OCI-LY3 (cell line): ENCODE measurements at regions not wholly inside any gene's neighbourhood (a gene's known extent, or its start where the extent isn't known, plus 50 kb on each side); places are given as distances from the start of the nearest gene placed in this dataset.
"Not testable (repeated sequence)": the region's sequence is repeated elsewhere in the genome, so short reads cannot be mapped to it uniquely, and the experiment has no call there.

Experiments used
- H2AFZ ChIP-seq: fragments of 200-600, 300-600 bp; shearing (Covaris generic); 2 replicates; pipeline ENCODE4 v1.6.0; 2014; ENCODE audit warnings: antibody characterized with exemption, low read depth, low read length
- H3K27ac ChIP-seq: fragments of 200-600, 300-600 bp; sonication (generic); 2 replicates; pipeline ENCODE4 v1.5.1; 2014; ENCODE audit warnings: mild to moderate bottlenecking, low read length, moderate library complexity, mixed read lengths
- H3K27me3 ChIP-seq: fragments of 200-600, 300-600 bp; sonication (generic); 2 replicates; pipeline ENCODE4 v1.6.1; 2014; ENCODE audit warnings: low read depth, low read length, mixed read lengths
- H3K36me3 ChIP-seq: fragments of 200-600, 300-600 bp; sonication (generic); replicated peaks from 2 replicates; pipeline ENCODE3; 2014; ENCODE audit warnings: low read depth, low read length, mixed read lengths
- H3K4me1 ChIP-seq: fragments of 300-600, 200-600 bp; sonication (generic); 2 replicates; pipeline ENCODE4 v1.6.1; 2014; ENCODE audit warnings: low read length, mixed read lengths
- H3K4me2 ChIP-seq: fragments of 200-600, 300-600 bp; sonication (generic); 2 replicates; pipeline ENCODE4 v1.6.1; 2014; ENCODE audit warnings: low read length, mixed read lengths
- H3K4me3 ChIP-seq: fragments of 300-600, 200-600 bp; sonication (generic); 2 replicates; pipeline ENCODE4 v1.5.1; 2014; ENCODE audit warnings: antibody characterized with exemption, mild to moderate bottlenecking, low read length, moderate library complexity
- H3K79me2 ChIP-seq: fragments of 300-600, 200-600 bp; shearing (Covaris generic); 2 replicates; pipeline ENCODE4 v1.6.1; 2014; ENCODE audit warnings: mild to moderate bottlenecking, low read length, mixed read lengths
- H3K9ac ChIP-seq: fragments of 300-600, 200-600 bp; shearing (Covaris generic); 2 replicates; pipeline ENCODE4 v1.6.0; 2014; ENCODE audit warnings: mild to moderate bottlenecking, low read length, moderate library complexity
- H3K9me3 ChIP-seq: fragments of 200-600, 300-600 bp; shearing (Covaris generic); 2 replicates; pipeline ENCODE4 v1.6.1; 2014; ENCODE audit warnings: low read length, mixed read lengths; ENCODE audit not compliant: insufficient read depth
- H4K20me1 ChIP-seq: fragments of 200-600, 300-600 bp; sonication (generic); 2 replicates; pipeline ENCODE4 v1.6.1; 2016; ENCODE audit warnings: low read length, mixed read lengths; ENCODE audit not compliant: insufficient read depth
- EZH2phosphoT487 ChIP-seq: fragments of 200-600 bp; shearing (Covaris generic); IDR thresholded peaks from 2 replicates; pipeline ENCODE4 v1.6.1; 2018; ENCODE audit warnings: antibody characterized with exemption, mixed run types, low read depth
- TF ChIP-seq, protein P1 (sequence below): fragments of 200-600, 300-600 bp; sonication (generic); IDR thresholded peaks from 2 replicates; pipeline ENCODE4 v1.5.1; 2014; ENCODE audit warnings: antibody characterized with exemption, low read length, low read depth

- no peaks in the 10 kb centered on the region for H3K9me3 ChIP-seq
- H3K27me3 ChIP-seq, result no peaks in the 10 kb centered on the region
- H3K27ac ChIP-seq, result no peak overlapping the region
- H3K36me3 ChIP-seq, result no peaks in the 10 kb centered on the region
- H3K4me2 ChIP-seq, result no peak overlapping the region
- H3K4me1 ChIP-seq, result no peaks in the 10 kb centered on the region
- no peaks in the 10 kb centered on the region for H4K20me1 ChIP-seq
- H3K79me2 ChIP-seq, result no peaks in the 10 kb centered on the region
- no peak overlapping the region for H3K9ac ChIP-seq
- no peak overlapping the region for H2AFZ ChIP-seq
- TF ChIP-seq, protein P1, sequence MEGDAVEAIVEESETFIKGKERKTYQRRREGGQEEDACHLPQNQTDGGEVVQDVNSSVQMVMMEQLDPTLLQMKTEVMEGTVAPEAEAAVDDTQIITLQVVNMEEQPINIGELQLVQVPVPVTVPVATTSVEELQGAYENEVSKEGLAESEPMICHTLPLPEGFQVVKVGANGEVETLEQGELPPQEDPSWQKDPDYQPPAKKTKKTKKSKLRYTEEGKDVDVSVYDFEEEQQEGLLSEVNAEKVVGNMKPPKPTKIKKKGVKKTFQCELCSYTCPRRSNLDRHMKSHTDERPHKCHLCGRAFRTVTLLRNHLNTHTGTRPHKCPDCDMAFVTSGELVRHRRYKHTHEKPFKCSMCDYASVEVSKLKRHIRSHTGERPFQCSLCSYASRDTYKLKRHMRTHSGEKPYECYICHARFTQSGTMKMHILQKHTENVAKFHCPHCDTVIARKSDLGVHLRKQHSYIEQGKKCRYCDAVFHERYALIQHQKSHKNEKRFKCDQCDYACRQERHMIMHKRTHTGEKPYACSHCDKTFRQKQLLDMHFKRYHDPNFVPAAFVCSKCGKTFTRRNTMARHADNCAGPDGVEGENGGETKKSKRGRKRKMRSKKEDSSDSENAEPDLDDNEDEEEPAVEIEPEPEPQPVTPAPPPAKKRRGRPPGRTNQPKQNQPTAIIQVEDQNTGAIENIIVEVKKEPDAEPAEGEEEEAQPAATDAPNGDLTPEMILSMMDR, result no peak
- no peak for TF ChIP-seq EZH2phosphoT487
- H3K4me3 ChIP-seq, result no peak overlapping the region
Observed at GRCh38 chrX:79466636-79467035, 99.5 kb upstream of the ITM2A start.

- TF ChIP-seq EZH2phosphoT487, result no peak
- TF ChIP-seq, protein P1, result no peak
- Histone ChIP-seq H4K20me1 (no peaks in the 10 kb centered on the region), H3K9me3 (no peaks in the 10 kb centered on the region), H3K27me3 (no peaks in the 10 kb centered on the region), H3K9ac (no peak overlapping the region), H3K36me3 (no peaks in the 10 kb centered on the region), H3K4me1 (no peaks in the 10 kb centered on the region), H3K4me3 (no peak overlapping the region), H2AFZ (no peak overlapping the region), H3K4me2 (no peak overlapping the region), H3K79me2 (no peaks in the 10 kb centered on the region), H3K27ac (no peak overlapping the region)
Observed at GRCh38 chrX:79462458-79462857, 95.3 kb upstream of the ITM2A start.

DNA sequence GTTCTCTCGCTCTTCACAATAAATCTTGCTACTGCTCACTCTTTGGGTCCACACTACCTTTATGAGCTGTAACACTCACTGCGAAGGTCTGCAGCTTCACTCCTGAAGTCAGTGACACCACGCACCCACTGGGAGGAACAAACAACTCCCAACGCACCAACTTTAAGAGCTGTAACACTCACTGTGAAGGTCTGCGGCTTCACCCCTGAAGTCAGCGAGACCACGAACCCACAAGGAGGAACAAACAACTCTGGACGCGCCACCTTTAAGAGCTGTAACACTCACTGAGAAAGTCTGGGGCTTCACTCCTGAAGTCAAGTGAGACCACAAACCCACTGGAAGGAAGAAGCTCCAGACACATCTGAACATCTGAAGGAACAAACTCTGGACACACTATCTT lies 89.5 kb upstream of the ITM2A start:
- not testable (repeated sequence) for H3K27me3 ChIP-seq, H3K27ac ChIP-seq, H3K79me2 ChIP-seq, H3K4me2 ChIP-seq, H3K36me3 ChIP-seq, H3K9ac ChIP-seq, H2AFZ ChIP-seq, H3K4me3 ChIP-seq, H4K20me1 ChIP-seq, H3K4me1 ChIP-seq, H3K9me3 ChIP-seq

DNA sequence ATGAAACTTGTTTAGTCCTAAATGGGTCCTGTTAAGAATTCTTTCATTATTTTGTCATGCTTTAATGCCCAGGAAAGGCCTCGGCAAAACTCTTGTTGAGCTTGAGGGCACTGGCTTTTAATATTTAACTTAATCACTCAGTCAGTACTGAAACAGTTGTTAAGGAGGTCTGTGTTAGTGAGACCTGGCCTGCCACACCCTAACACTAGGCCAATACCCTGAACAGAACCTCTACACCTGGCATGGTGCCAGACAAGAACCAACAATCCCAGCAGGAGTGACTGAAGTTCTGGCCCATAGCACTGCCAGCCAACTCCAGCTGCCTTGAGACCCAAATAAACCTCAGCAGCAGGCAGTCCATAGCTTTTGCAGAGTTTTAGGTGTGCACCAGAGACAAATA lies 85.7 kb upstream of the ITM2A start:
- Histone ChIP-seq H3K4me3 (no peak overlapping the region), H3K27me3 (no peaks in the 10 kb centered on the region), H3K4me2 (no peak overlapping the region), H3K9me3 (no peaks in the 10 kb centered on the region), H3K9ac (no peak overlapping the region), H4K20me1 (no peaks in the 10 kb centered on the region), H3K27ac (no peak overlapping the region), H3K4me1 (no peaks in the 10 kb centered on the region), H3K79me2 (no peaks in the 10 kb centered on the region), H2AFZ (no peak overlapping the region), H3K36me3 (no peaks in the 10 kb centered on the region)
- TF ChIP-seq, protein P1, result no peak
- TF ChIP-seq EZH2phosphoT487, result no peak

DNA sequence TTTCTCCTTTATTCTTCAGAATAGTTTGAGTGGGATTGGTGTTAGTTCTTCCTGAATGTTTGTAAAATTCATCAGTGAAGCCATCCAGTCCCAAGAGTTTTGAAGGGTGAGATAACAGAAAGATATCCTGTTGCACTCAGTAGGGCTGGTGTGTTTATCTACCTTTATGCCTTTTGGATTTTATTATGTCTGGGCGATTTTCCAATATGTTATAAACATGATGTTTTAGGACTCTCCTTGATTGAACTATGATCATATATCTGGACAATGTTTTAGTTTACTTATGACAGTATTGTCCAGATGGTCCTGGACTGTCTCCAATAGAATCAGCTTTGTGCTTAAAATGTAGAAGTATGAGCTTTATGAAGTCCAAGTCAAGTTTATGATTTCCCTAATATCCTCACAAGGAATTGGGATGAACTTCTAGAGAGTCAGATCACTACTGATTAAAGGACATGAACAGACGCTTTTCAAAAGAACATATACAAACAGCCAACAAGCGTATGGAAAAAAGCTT lies 77.6 kb upstream of the ITM2A start:
- TF ChIP-seq EZH2phosphoT487, result no peak
- TF ChIP-seq, protein P1, result no peak
- Histone ChIP-seq H3K4me1 (no peaks in the 10 kb centered on the region), H3K4me3 (no peak overlapping the region), H2AFZ (no peak overlapping the region), H3K4me2 (no peak overlapping the region), H3K9ac (no peak overlapping the region), H3K27ac (no peak overlapping the region), H3K79me2 (no peaks in the 10 kb centered on the region), H3K9me3 (no peaks in the 10 kb centered on the region), H4K20me1 (no peaks in the 10 kb centered on the region), H3K27me3 (no peaks in the 10 kb centered on the region), H3K36me3 (no peaks in the 10 kb centered on the region)
